Endodermal cell (in vitro differentiated cells): ENCODE measurements at regions not wholly inside any gene's neighbourhood (a gene's known extent, or its start where the extent isn't known, plus 50 kb on each side); places are given as distances from the start of the nearest gene placed in this dataset.

Experiments
- DNase-seq: peaks from one replicate; pipeline ENCODE4 v3.0.0-alpha.2; 2017
- H3K27ac ChIP-seq: 2 replicates; pipeline ENCODE4 v1.5.1; 2013; ENCODE audit warnings: mild to moderate bottlenecking, low read depth, low read length, moderate library complexity
- H3K27me3 ChIP-seq: 2 replicates; pipeline ENCODE4 v1.6.1; 2013; ENCODE audit warnings: mild to moderate bottlenecking, low read length, moderate library complexity; ENCODE audit not compliant: insufficient read depth, control insufficient read depth, poor library complexity, severe bottlenecking
- H3K36me3 ChIP-seq: 2 replicates; pipeline ENCODE4 v1.7.0; 2013; ENCODE audit warnings: mild to moderate bottlenecking, low read length, moderate library complexity; ENCODE audit not compliant: control insufficient read depth, insufficient read depth
- H3K4me1 ChIP-seq: one replicate; pipeline ENCODE4 v1.7.0; 2013; ENCODE audit warnings: low read length; ENCODE audit not compliant: control insufficient read depth, insufficient read depth
- H3K4me3 ChIP-seq: 2 replicates; pipeline ENCODE4 v1.5.1; 2013; ENCODE audit warnings: mild to moderate bottlenecking, low read length, moderate library complexity
- H3K9ac ChIP-seq: 2 replicates; pipeline ENCODE4 v1.6.1; 2013; ENCODE audit warnings: mild to moderate bottlenecking, low read length, moderate library complexity; ENCODE audit not compliant: poor library complexity, severe bottlenecking; ENCODE audit errors: extremely low read depth
- H3K9me3 ChIP-seq: 2 replicates; pipeline ENCODE4 v1.6.1; 2013; ENCODE audit warnings: mild to moderate bottlenecking, low read length, moderate library complexity; ENCODE audit not compliant: control insufficient read depth
- H3K27ac Mint-ChIP-seq: 2 replicates; pipeline ENCODE4 v1.8.0; 2020; ENCODE audit warnings: mixed read lengths
- H3K27me3 Mint-ChIP-seq: 2 replicates; pipeline ENCODE4 v1.8.0; 2021; ENCODE audit warnings: mild to moderate bottlenecking, mixed read lengths; ENCODE audit not compliant: insufficient read depth
- H3K36me3 Mint-ChIP-seq: 2 replicates; pipeline ENCODE4 v1.8.0; 2020; ENCODE audit warnings: low read depth, mixed read lengths
- H3K4me1 Mint-ChIP-seq: 2 replicates; pipeline ENCODE4 v1.8.0; 2020; ENCODE audit warnings: mixed read lengths
- H3K4me3 Mint-ChIP-seq: 2 replicates; pipeline ENCODE4 v1.8.0; 2020; ENCODE audit warnings: mild to moderate bottlenecking, moderate library complexity, mixed read lengths
- H3K9me3 Mint-ChIP-seq: 2 replicates; pipeline ENCODE4 v1.8.0; 2020; ENCODE audit warnings: mild to moderate bottlenecking, mixed read lengths
- CTCF ChIP-seq: fragments of 200-600 bp; sonication (generic); conservative IDR thresholded peaks from 2 replicates; pipeline ENCODE4 v1.5.0; 2021; ENCODE audit warnings: antibody characterized with exemption, mild to moderate bottlenecking
- WGBS, 2 experiments: methylation state at CpG; one replicate each; pipeline versions ENCODE4 v1.1.5 to v1.1.7; 2013; ENCODE audit warnings: missing lambda C conversion rate in 2 of 2, mixed read lengths in 1 of 2; ENCODE audit not compliant: insufficient coverage in 1 of 2, insufficient read length in 1 of 2; 5-methylcytosine and 5-hydroxymethylcytosine counted together

GRCh38 chr9:78150312-78150982 lies 85.4 kb upstream of the CEP78 start:
- H3K4me3 Mint-ChIP-seq: no peak overlapping the region
- TF ChIP-seq CTCF: no peak
- Histone ChIP-seq H3K9me3 (no peaks in the 10 kb centered on the region), H3K9ac (no peak overlapping the region), H3K27ac (no peak overlapping the region), H3K4me1 (no peaks in the 10 kb centered on the region), H3K4me3 (no peak overlapping the region), H3K27me3 (peaks cover 11% of the 10 kb centered on the region), H3K36me3 (no peaks in the 10 kb centered on the region)
- DNase-seq: no peak
- no peaks in the 10 kb centered on the region for H3K9me3 Mint-ChIP-seq
- peaks cover 1% of the 10 kb centered on the region for H3K27me3 Mint-ChIP-seq
- H3K27ac Mint-ChIP-seq: no peak overlapping the region
- WGBS, 2 experiments: 94 to 95% methylated on average over 17 to 25 of the region's 25 CpGs
- H3K4me1 Mint-ChIP-seq: no peaks in the 10 kb centered on the region
- H3K36me3 Mint-ChIP-seq: no peaks in the 10 kb centered on the region

- H3K27me3 Mint-ChIP-seq: peaks cover 1% of the 10 kb centered on the region
- Histone ChIP-seq H3K4me3 (no peak overlapping the region), H3K36me3 (no peaks in the 10 kb centered on the region), H3K9ac (no peak overlapping the region), H3K27ac (no peak overlapping the region), H3K27me3 (peaks cover 16% of the 10 kb centered on the region), H3K9me3 (no peaks in the 10 kb centered on the region), H3K4me1 (no peaks in the 10 kb centered on the region)
- no peaks in the 10 kb centered on the region for H3K4me1 Mint-ChIP-seq
- no peak overlapping the region for H3K27ac Mint-ChIP-seq
- TF ChIP-seq CTCF: no peak
- H3K4me3 Mint-ChIP-seq: no peak overlapping the region
- no peak for DNase-seq
- no peaks in the 10 kb centered on the region for H3K36me3 Mint-ChIP-seq
- WGBS, 2 experiments: 88 to 96% methylated on average over 4 to 9 of the region's 9 CpGs
- no peaks in the 10 kb centered on the region for H3K9me3 Mint-ChIP-seq
Observed at GRCh38 chr9:78149702-78150291, 86.1 kb upstream of the CEP78 start.

- H3K36me3 Mint-ChIP-seq: peaks cover 9% of the 10 kb centered on the region
- no peaks in the 10 kb centered on the region for H3K4me1 Mint-ChIP-seq
- no peak overlapping the region for H3K27ac Mint-ChIP-seq
- Histone ChIP-seq H3K4me1 (no peaks in the 10 kb centered on the region), H3K36me3 (no peaks in the 10 kb centered on the region), H3K9me3 (peaks cover 20% of the 10 kb centered on the region), H3K4me3 (no peak overlapping the region), H3K9ac (no peak overlapping the region), H3K27ac (no peak overlapping the region), H3K27me3 (peaks cover 16% of the 10 kb centered on the region)
- no peak for DNase-seq
- H3K4me3 Mint-ChIP-seq: no peak overlapping the region
- H3K9me3 Mint-ChIP-seq: peaks cover 22% of the 10 kb centered on the region
- peaks cover 1% of the 10 kb centered on the region for H3K27me3 Mint-ChIP-seq
- TF ChIP-seq CTCF: no peak
Observed at GRCh38 chr9:78146241-78146640, 89.6 kb upstream of the CEP78 start.
